Upper lobe of left lung (tissue), 4 donors: ENCODE measurements at regions not wholly inside any gene's neighbourhood (a gene's known extent, or its start where the extent isn't known, plus 50 kb on each side); places are given as distances from the start of the nearest gene placed in this dataset.

ENCODE experiments used
- CTCF ChIP-seq, 6 experiments: fragments of 450-650 bp in 4 of 6; fragments of 200-600 bp in 2 of 6; sonication (generic) in 2 of 6; IDR thresholded peaks; one replicate each; pipeline ENCODE4 v1.5.1; 2016 to 2019; ENCODE audit warnings: antibody characterized with exemption in 6 of 6
- POLR2A ChIP-seq, 4 donors: fragments of 450-650 bp; IDR thresholded peaks; one replicate each; pipeline ENCODE4 v1.5.1; 2016 to 2017; ENCODE audit warnings: antibody characterized with exemption in 4 of 4, mild to moderate bottlenecking in 2 of 4

GRCh38 chr6:15909290-15910070 lies 219.4 kb upstream of the MYLIP start:
- TF ChIP-seq CTCF (IDR thresholded peaks at IDR 0.05) = no peak
- no peak for TF ChIP-seq POLR2A (IDR thresholded peaks at IDR 0.05)
